Esophagus squamous epithelium (tissue), 5 donors: ENCODE measurements at regions not wholly inside any gene's neighbourhood (a gene's known extent, or its start where the extent isn't known, plus 50 kb on each side); places are given as distances from the start of the nearest gene placed in this dataset.

Experiments used
- DNase-seq: peaks from one replicate; lab custom pipeline; 2025; lab: John Stamatoyannopoulos, UW
- H3K27ac ChIP-seq, 4 donors: fragments of 200-600 bp; sonication (generic); one replicate each; pipeline ENCODE4 v1.5.1; 2016 to 2019; ENCODE audit warnings: mild to moderate bottlenecking in 1 of 4
- H3K27me3 ChIP-seq, 4 donors: fragments of 200-600 bp; sonication (generic); 1 replicate in 3 of 4; 2 replicates in 1 of 4; pipeline versions ENCODE4 v1.5.1 to v1.6.0; 2017 to 2021; ENCODE audit warnings: antibody characterized with exemption in 1 of 4
- H3K36me3 ChIP-seq, 3 donors: fragments of 200-600 bp; sonication (generic); one replicate each; pipeline ENCODE4 v1.5.1; 2016 to 2019
- H3K4me1 ChIP-seq, 3 donors: fragments of 200-600 bp; sonication (generic); one replicate each; pipeline ENCODE4 v1.5.1; 2017 to 2019
- H3K4me3 ChIP-seq, 4 donors: fragments of 200-600 bp; sonication (generic); 1 replicate in 3 of 4; 2 replicates in 1 of 4; pipeline ENCODE4 v1.5.1; 2016 to 2019; ENCODE audit warnings: mild to moderate bottlenecking in 2 of 4, moderate library complexity in 1 of 4
- H3K9me3 ChIP-seq, 3 donors: fragments of 200-600 bp; sonication (generic); one replicate each; pipeline ENCODE4 v1.5.1; 2016 to 2019
- CTCF ChIP-seq, 6 experiments: fragments of 450-650 bp in 4 of 6; fragments of 200-600 bp in 2 of 6; sonication (generic) in 2 of 6; IDR thresholded peaks; one replicate each; pipeline ENCODE4 v1.5.1; 2016 to 2019; ENCODE audit warnings: antibody characterized with exemption in 6 of 6, mild to moderate bottlenecking in 4 of 6, moderate library complexity in 4 of 6
- POLR2A ChIP-seq, 4 donors: fragments of 450-650 bp; IDR thresholded peaks; one replicate each; pipeline ENCODE4 v1.6.1; 2017; ENCODE audit warnings: antibody characterized with exemption in 4 of 4, mild to moderate bottlenecking in 4 of 4, moderate library complexity in 3 of 4
- WGBS, 2 donors: methylation state at CpG; one replicate each; pipeline ENCODE4 v1.1.5; 2018; 5-methylcytosine and 5-hydroxymethylcytosine counted together
- intact Hi-C: fragments of 100-400 bp; cut with DNase I; formaldehyde crosslinking; loops from one replicate; pipeline ENCODE4 v1.15.0; 2022
- donor health status: DM: yes; HTN: yes; CAD: no.

GRCh38 chr22:34038801-34039555 is 118.7 kb upstream of the LARGE1 start:
- DNase-seq, result no peak
- TF ChIP-seq CTCF (IDR thresholded peaks at IDR 0.05) (no peak), POLR2A (IDR thresholded peaks at IDR 0.05) (no peak)
- Histone ChIP-seq H3K27ac (no peak overlapping the region), H3K27me3 (peaks cover 0 to 6% (median 0%) of the 10 kb centered on the region in 4 donors), H3K4me3 (no peak overlapping the region), H3K9me3 (no peaks in the 10 kb centered on the region), H3K4me1 (no peaks in the 10 kb centered on the region), H3K36me3 (no peaks in the 10 kb centered on the region)
- intact Hi-C loops, result no loop called here
- WGBS, 2 donors, result 68 to 71% methylated on average over 11 of the region's 11 CpGs

- Histone ChIP-seq H3K4me3 (no peak overlapping the region), H3K4me1 (no peaks in the 10 kb centered on the region), H3K9me3 (no peaks in the 10 kb centered on the region), H3K27me3 (peaks cover 0 to 17% (median 0%) of the 10 kb centered on the region in 4 donors), H3K27ac (no peak overlapping the region), H3K36me3 (no peaks in the 10 kb centered on the region)
- TF ChIP-seq CTCF (IDR thresholded peaks at IDR 0.05), result no peak
- no peak for DNase-seq
- intact Hi-C loops, result no loop called here
- 65 to 69% methylated on average over 4 of the region's 4 CpGs for WGBS, 2 donors
Observed at GRCh38 chr22:34045311-34045710, 125.0 kb upstream of the LARGE1 start.

GRCh38 chr22:34055525-34056200 is 135.4 kb upstream of the LARGE1 start:
- Histone ChIP-seq H3K36me3 (no peaks in the 10 kb centered on the region), H3K4me3 (no peak overlapping the region), H3K4me1 (no peaks in the 10 kb centered on the region), H3K9me3 (peaks cover 0 to 23% (median 17%) of the 10 kb centered on the region in 3 donors), H3K27ac (no peak overlapping the region), H3K27me3 (peaks cover 0 to 1% (median 0%) of the 10 kb centered on the region in 4 donors)
- no peak for DNase-seq
- TF ChIP-seq POLR2A (IDR thresholded peaks at IDR 0.05), result no peak
- no peak for TF ChIP-seq CTCF (IDR thresholded peaks at IDR 0.05)
- 23 to 24% methylated on average over 2 of the region's 3 CpGs for WGBS, 2 donors
- intact Hi-C loops, result no loop called here

DNA sequence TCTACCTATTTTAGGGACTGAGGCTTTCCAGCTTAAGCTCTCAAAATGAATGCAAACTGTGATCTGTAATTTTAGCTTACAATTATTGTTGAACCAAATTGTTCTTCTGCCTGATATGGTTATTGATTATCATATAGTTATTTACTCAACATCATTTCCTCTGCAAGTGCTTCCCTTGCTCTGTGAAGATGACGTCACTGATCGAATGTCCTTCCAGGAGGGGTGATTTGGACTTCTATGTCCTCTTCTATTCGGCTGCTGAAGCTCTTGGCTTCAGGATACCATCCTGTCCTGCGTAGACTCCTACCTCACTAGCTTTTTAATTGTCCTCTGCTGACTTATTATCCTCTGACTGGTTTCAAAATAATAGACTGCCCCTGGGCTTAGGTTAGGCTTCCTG is 137.4 kb upstream of the LARGE1 start:
- Histone ChIP-seq H3K4me1 (no peaks in the 10 kb centered on the region), H3K27me3 (no peaks in the 10 kb centered on the region), H3K4me3 (no peak overlapping the region), H3K27ac (no peak overlapping the region), H3K9me3 (peaks cover 0 to 23% (median 17%) of the 10 kb centered on the region in 3 donors), H3K36me3 (no peaks in the 10 kb centered on the region)
- DNase-seq, result no peak
- TF ChIP-seq CTCF (IDR thresholded peaks at IDR 0.05) (no peak), POLR2A (IDR thresholded peaks at IDR 0.05) (no peak)
- intact Hi-C loops, result no loop called here
- 72 to 76% methylated on average over 4 of the region's 4 CpGs for WGBS, 2 donors

GRCh38 chr22:34064696-34065095 is 144.4 kb upstream of the LARGE1 start:
- TF ChIP-seq CTCF (IDR thresholded peaks at IDR 0.05), result no peak
- no peak for TF ChIP-seq POLR2A (IDR thresholded peaks at IDR 0.05)
- DNase-seq, result no peak
- intact Hi-C loops, result no loop called here
- Histone ChIP-seq H3K36me3 (no peaks in the 10 kb centered on the region), H3K27ac (no peak overlapping the region), H3K4me1 (no peaks in the 10 kb centered on the region), H3K4me3 (no peak overlapping the region), H3K9me3 (peaks cover 0 to 8% (median 4%) of the 10 kb centered on the region in 3 donors), H3K27me3 (no peaks in the 10 kb centered on the region)
- WGBS, 2 donors, result 62 to 71% methylated on average over 7 of the region's 7 CpGs
